Coronary artery (tissue), 2 donors: ENCODE measurements at regions not wholly inside any gene's neighbourhood (a gene's known extent, or its start where the extent isn't known, plus 50 kb on each side); places are given as distances from the start of the nearest gene placed in this dataset.

Experiments
- DNase-seq: peaks from one replicate; pipeline ENCODE4 v3.0.0-alpha.2; 2017; ENCODE audit warnings: low spot score
- H3K27ac ChIP-seq, 2 donors: fragments of 200-600 bp; sonication (generic); one replicate each; pipeline ENCODE4 v1.5.1; 2016 to 2019
- H3K4me3 ChIP-seq: fragments of 200-600 bp; sonication (generic); 2 replicates; pipeline ENCODE4 v1.5.1; 2016; ENCODE audit warnings: mild to moderate bottlenecking, moderate library complexity
- CTCF ChIP-seq: fragments of 200-600 bp; sonication (generic); IDR thresholded peaks from one replicate; pipeline ENCODE4 v1.5.1; 2019; ENCODE audit warnings: antibody characterized with exemption

- no peak for DNase-seq
- Histone ChIP-seq H3K4me3 (no peak overlapping the region), H3K27ac (no peak overlapping the region)
- no peak for TF ChIP-seq CTCF
Measured at GRCh38 chr1:4273243-4273642, 373.2 kb upstream of the C1orf174 start.

GRCh38 chr1:4273747-4274146, 373.7 kb upstream of the C1orf174 start:
- DNase-seq = no peak
- TF ChIP-seq CTCF = no peak
- no peak overlapping the region for H3K27ac ChIP-seq

GRCh38 chr1:4275083-4275482, 375.0 kb upstream of the C1orf174 start:
- Histone ChIP-seq H3K4me3 (no peak overlapping the region), H3K27ac (no peak overlapping the region)
- DNase-seq = no peak
- no peak for TF ChIP-seq CTCF

More at GRCh38 chr1:4273747-4274146, 373.7 kb upstream of the C1orf174 start:
- no peak overlapping the region for H3K4me3 ChIP-seq

GRCh38 chr1:4276238-4276637, 376.2 kb upstream of the C1orf174 start:
- Histone ChIP-seq H3K27ac (no peak overlapping the region), H3K4me3 (no peak overlapping the region)
- DNase-seq = no peak
- no peak for TF ChIP-seq CTCF

- no peak overlapping the region for H3K27ac ChIP-seq
- H3K4me3 ChIP-seq = no peak overlapping the region
- no peak for DNase-seq
- TF ChIP-seq CTCF = no peak
Measured at GRCh38 chr1:4277598-4277997, 376.8 kb upstream of the AJAP1 start.

GRCh38 chr1:4284976-4285375, 369.4 kb upstream of the AJAP1 start:
- no peak for DNase-seq
- H3K27ac ChIP-seq = no peak overlapping the region
- H3K4me3 ChIP-seq = no peak overlapping the region
- no peak for TF ChIP-seq CTCF

GRCh38 chr1:4292861-4293260, 361.5 kb upstream of the AJAP1 start:
- Histone ChIP-seq H3K27ac (no peak overlapping the region), H3K4me3 (no peak overlapping the region)
- no peak for TF ChIP-seq CTCF
- no peak for DNase-seq
